ENCODE measurements at regions not wholly inside any gene's neighbourhood (a gene's known extent, or its start where the extent isn't known, plus 50 kb on each side); places are given as distances from the start of the nearest gene placed in this dataset.

DNA sequence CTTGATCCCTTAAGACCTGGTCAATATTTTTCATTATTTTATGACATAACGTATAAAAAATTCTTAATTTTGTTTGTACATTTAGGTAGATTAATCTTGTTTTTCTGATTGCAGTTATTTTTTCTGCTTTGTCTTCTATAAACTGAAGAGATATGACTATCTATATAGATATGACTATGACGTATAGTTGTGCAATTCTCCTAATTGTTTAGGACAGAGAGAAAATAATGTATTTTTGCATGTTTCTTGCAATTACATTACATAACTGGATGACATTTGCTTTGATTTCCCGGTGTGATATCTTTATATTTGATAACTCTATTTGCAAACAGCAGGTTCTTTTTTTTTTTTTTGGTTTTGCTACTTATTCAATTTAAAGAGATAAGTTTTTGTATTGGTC, 310.2 kb upstream of the REG3G start:
- TF ChIP-seq POLR2A (IDR thresholded peaks at IDR 0.05; ENCODE audit: low read length) (no peak), GATA1 (IDR thresholded peaks at IDR 0.05; ENCODE audit: low read depth, low read length) (no peak)
